ENCODE measurements at regions not wholly inside any gene's neighbourhood (a gene's known extent, or its start where the extent isn't known, plus 50 kb on each side); places are given as distances from the start of the nearest gene placed in this dataset.

- TF ChIP-seq GATA2 (IDR thresholded peaks at IDR 0.05; ENCODE audit: low read depth, low read length) (no peak), GATA3 (IDR thresholded peaks at IDR 0.05; ENCODE audit: low read depth, low read length) (no peak)
These were observed 1826.5 kb downstream of the SLITRK5 start for GRCh38 chr13:89497658-89498057.

Measured in SH-SY5Y (cell line).